OCI-LY3 (cell line): ENCODE measurements at regions not wholly inside any gene's neighbourhood (a gene's known extent, or its start where the extent isn't known, plus 50 kb on each side); places are given as distances from the start of the nearest gene placed in this dataset.

Experiments
- H2AFZ ChIP-seq: fragments of 200-600, 300-600 bp; shearing (Covaris generic); 2 replicates; pipeline ENCODE4 v1.6.0; 2014; ENCODE audit warnings: antibody characterized with exemption, low read depth, low read length
- H3K27ac ChIP-seq: fragments of 200-600, 300-600 bp; sonication (generic); 2 replicates; pipeline ENCODE4 v1.5.1; 2014; ENCODE audit warnings: mild to moderate bottlenecking, low read length, moderate library complexity, mixed read lengths
- H3K27me3 ChIP-seq: fragments of 200-600, 300-600 bp; sonication (generic); 2 replicates; pipeline ENCODE4 v1.6.1; 2014; ENCODE audit warnings: low read depth, low read length, mixed read lengths
- H3K36me3 ChIP-seq: fragments of 200-600, 300-600 bp; sonication (generic); replicated peaks from 2 replicates; pipeline ENCODE3; 2014; ENCODE audit warnings: low read depth, low read length, mixed read lengths
- H3K4me1 ChIP-seq: fragments of 300-600, 200-600 bp; sonication (generic); 2 replicates; pipeline ENCODE4 v1.6.1; 2014; ENCODE audit warnings: low read length, mixed read lengths
- H3K4me2 ChIP-seq: fragments of 200-600, 300-600 bp; sonication (generic); 2 replicates; pipeline ENCODE4 v1.6.1; 2014; ENCODE audit warnings: low read length, mixed read lengths
- H3K4me3 ChIP-seq: fragments of 300-600, 200-600 bp; sonication (generic); 2 replicates; pipeline ENCODE4 v1.5.1; 2014; ENCODE audit warnings: antibody characterized with exemption, mild to moderate bottlenecking, low read length, moderate library complexity
- H3K79me2 ChIP-seq: fragments of 300-600, 200-600 bp; shearing (Covaris generic); 2 replicates; pipeline ENCODE4 v1.6.1; 2014; ENCODE audit warnings: mild to moderate bottlenecking, low read length, mixed read lengths
- H3K9ac ChIP-seq: fragments of 300-600, 200-600 bp; shearing (Covaris generic); 2 replicates; pipeline ENCODE4 v1.6.0; 2014; ENCODE audit warnings: mild to moderate bottlenecking, low read length, moderate library complexity
- H3K9me3 ChIP-seq: fragments of 200-600, 300-600 bp; shearing (Covaris generic); 2 replicates; pipeline ENCODE4 v1.6.1; 2014; ENCODE audit warnings: low read length, mixed read lengths; ENCODE audit not compliant: insufficient read depth
- H4K20me1 ChIP-seq: fragments of 200-600, 300-600 bp; sonication (generic); 2 replicates; pipeline ENCODE4 v1.6.1; 2016; ENCODE audit warnings: low read length, mixed read lengths; ENCODE audit not compliant: insufficient read depth
- EZH2phosphoT487 ChIP-seq: fragments of 200-600 bp; shearing (Covaris generic); IDR thresholded peaks from 2 replicates; pipeline ENCODE4 v1.6.1; 2018; ENCODE audit warnings: antibody characterized with exemption, mixed run types, low read depth
- TF ChIP-seq, protein P1 (sequence below): fragments of 200-600, 300-600 bp; sonication (generic); IDR thresholded peaks from 2 replicates; pipeline ENCODE4 v1.5.1; 2014; ENCODE audit warnings: antibody characterized with exemption, low read length, low read depth

- Histone ChIP-seq H3K79me2 (no peaks in the 10 kb centered on the region), H3K4me2 (no peak overlapping the region), H3K9ac (no peak overlapping the region), H3K27me3 (peaks cover 34% of the 10 kb centered on the region), H3K9me3 (no peaks in the 10 kb centered on the region), H3K4me3 (no peak overlapping the region), H3K4me1 (no peaks in the 10 kb centered on the region), H3K36me3 (no peaks in the 10 kb centered on the region), H2AFZ (no peak overlapping the region), H4K20me1 (no peaks in the 10 kb centered on the region), H3K27ac (no peak overlapping the region)
- TF ChIP-seq, protein P1, sequence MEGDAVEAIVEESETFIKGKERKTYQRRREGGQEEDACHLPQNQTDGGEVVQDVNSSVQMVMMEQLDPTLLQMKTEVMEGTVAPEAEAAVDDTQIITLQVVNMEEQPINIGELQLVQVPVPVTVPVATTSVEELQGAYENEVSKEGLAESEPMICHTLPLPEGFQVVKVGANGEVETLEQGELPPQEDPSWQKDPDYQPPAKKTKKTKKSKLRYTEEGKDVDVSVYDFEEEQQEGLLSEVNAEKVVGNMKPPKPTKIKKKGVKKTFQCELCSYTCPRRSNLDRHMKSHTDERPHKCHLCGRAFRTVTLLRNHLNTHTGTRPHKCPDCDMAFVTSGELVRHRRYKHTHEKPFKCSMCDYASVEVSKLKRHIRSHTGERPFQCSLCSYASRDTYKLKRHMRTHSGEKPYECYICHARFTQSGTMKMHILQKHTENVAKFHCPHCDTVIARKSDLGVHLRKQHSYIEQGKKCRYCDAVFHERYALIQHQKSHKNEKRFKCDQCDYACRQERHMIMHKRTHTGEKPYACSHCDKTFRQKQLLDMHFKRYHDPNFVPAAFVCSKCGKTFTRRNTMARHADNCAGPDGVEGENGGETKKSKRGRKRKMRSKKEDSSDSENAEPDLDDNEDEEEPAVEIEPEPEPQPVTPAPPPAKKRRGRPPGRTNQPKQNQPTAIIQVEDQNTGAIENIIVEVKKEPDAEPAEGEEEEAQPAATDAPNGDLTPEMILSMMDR: no peak
- no peak for TF ChIP-seq EZH2phosphoT487
Observed at GRCh38 chr5:169356181-169356580, 55.2 kb upstream of the SLIT3 start.

- H3K79me2 ChIP-seq: no peaks in the 10 kb centered on the region
- H3K27ac ChIP-seq: no peak overlapping the region
- H3K4me2 ChIP-seq: no peak overlapping the region
- no peaks in the 10 kb centered on the region for H3K9me3 ChIP-seq
- no peaks in the 10 kb centered on the region for H3K4me1 ChIP-seq
- H3K9ac ChIP-seq: no peak overlapping the region
- no peaks in the 10 kb centered on the region for H3K36me3 ChIP-seq
- no peak for TF ChIP-seq EZH2phosphoT487
- TF ChIP-seq, protein P1: no peak
- H3K4me3 ChIP-seq: no peak overlapping the region
- H3K27me3 ChIP-seq: peaks cover 47% of the 10 kb centered on the region
- no peak overlapping the region for H2AFZ ChIP-seq
- no peaks in the 10 kb centered on the region for H4K20me1 ChIP-seq
Observed at GRCh38 chr5:169354921-169355320, 54.0 kb upstream of the SLIT3 start.

DNA sequence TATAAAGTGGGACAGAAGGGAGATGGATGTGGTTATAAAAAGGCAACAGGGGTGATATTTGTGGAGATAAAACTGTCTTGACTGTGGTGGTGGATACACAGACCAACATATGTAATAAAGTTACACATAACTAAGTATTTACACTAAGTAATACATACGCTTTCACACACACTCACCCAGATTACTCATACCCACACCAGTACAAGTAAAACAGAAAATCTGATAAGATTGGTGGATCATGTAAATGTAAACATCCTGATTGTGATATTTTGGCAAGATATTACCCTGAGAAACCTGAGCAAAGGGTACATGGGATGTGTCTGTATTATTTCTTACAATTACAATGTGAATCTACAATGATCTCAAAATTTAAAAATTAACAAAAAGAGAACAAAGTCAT, 53.3 kb upstream of the SLIT3 start:
- Histone ChIP-seq H3K36me3 (no peaks in the 10 kb centered on the region), H4K20me1 (no peaks in the 10 kb centered on the region), H3K9ac (no peak overlapping the region), H3K27me3 (peaks cover 50% of the 10 kb centered on the region), H3K9me3 (no peaks in the 10 kb centered on the region), H3K4me2 (no peak overlapping the region), H3K4me1 (no peaks in the 10 kb centered on the region), H2AFZ (no peak overlapping the region), H3K79me2 (no peaks in the 10 kb centered on the region), H3K4me3 (no peak overlapping the region), H3K27ac (no peak overlapping the region)
- no peak for TF ChIP-seq EZH2phosphoT487
- TF ChIP-seq, protein P1: no peak

- Histone ChIP-seq H3K9me3 (no peaks in the 10 kb centered on the region), H3K27me3 (peaks cover 53% of the 10 kb centered on the region), H3K36me3 (no peaks in the 10 kb centered on the region), H3K4me1 (no peaks in the 10 kb centered on the region), H3K4me3 (no peak overlapping the region), H3K27ac (no peak overlapping the region), H3K9ac (no peak overlapping the region), H3K4me2 (no peak overlapping the region), H2AFZ (no peak overlapping the region), H3K79me2 (no peaks in the 10 kb centered on the region), H4K20me1 (no peaks in the 10 kb centered on the region)
- TF ChIP-seq EZH2phosphoT487: no peak
- TF ChIP-seq, protein P1: no peak
Observed at GRCh38 chr5:169352901-169353300, 52.0 kb upstream of the SLIT3 start.
